ENCODE measurements at regions not wholly inside any gene's neighbourhood (a gene's known extent, or its start where the extent isn't known, plus 50 kb on each side); places are given as distances from the start of the nearest gene placed in this dataset.
"Not testable (repeated sequence)": the region's sequence is repeated elsewhere in the genome, so short reads cannot be mapped to it uniquely, and the experiment has no call there.

- no peak for DNase-seq
Observed at GRCh38 chr11:92024788-92025187, 199.8 kb upstream of the FAT3 start.

GRCh38 chr11:92022499-92022898 is 202.1 kb upstream of the FAT3 start:
- DNase-seq, result no peak

GRCh38 chr11:92018332-92018731 is 206.3 kb upstream of the FAT3 start:
- no peak for DNase-seq

- no peak for DNase-seq
Observed at GRCh38 chr11:92008249-92008648, 216.4 kb upstream of the FAT3 start.

GRCh38 chr11:92002568-92002967 is 222.1 kb upstream of the FAT3 start:
- no peak for DNase-seq

GRCh38 chr11:91998481-91998880 is 226.1 kb upstream of the FAT3 start:
- DNase-seq, result no peak

GRCh38 chr11:91997226-91997625 is 227.4 kb upstream of the FAT3 start:
- DNase-seq, result no peak

GRCh38 chr11:91996526-91996925 is 228.1 kb upstream of the FAT3 start:
- DNase-seq, result no peak

- DNase-seq, result not testable (repeated sequence)
Observed at GRCh38 chr11:91988443-91988842, 236.2 kb upstream of the FAT3 start.

- DNase-seq, result no peak
Observed at GRCh38 chr11:91986218-91986617, 238.4 kb upstream of the FAT3 start.

GRCh38 chr11:91984033-91984584 is 240.5 kb upstream of the FAT3 start:
- DNase-seq, result peak; percentile 6

GRCh38 chr11:91981995-91982394 is 242.6 kb upstream of the FAT3 start:
- peak; percentile 99 for DNase-seq

GRCh38 chr11:91979775-91980174 is 244.8 kb upstream of the FAT3 start:
- no peak for DNase-seq

GRCh38 chr11:91978747-91979146 is 245.9 kb upstream of the FAT3 start:
- DNase-seq, result peak; percentile 53

- DNase-seq, result no peak
Observed at GRCh38 chr11:91972665-91973266, 251.9 kb upstream of the FAT3 start.

- DNase-seq, result no peak
Observed at GRCh38 chr11:91970624-91971023, 254.0 kb upstream of the FAT3 start.

- no peak for DNase-seq
Observed at GRCh38 chr11:91969486-91969885, 255.1 kb upstream of the FAT3 start.

GRCh38 chr11:91967691-91968045 is 256.9 kb upstream of the FAT3 start:
- no peak for DNase-seq

- no peak for DNase-seq
Observed at GRCh38 chr11:91967026-91967690, 257.5 kb upstream of the FAT3 start.

GRCh38 chr11:91966368-91966767 is 258.2 kb upstream of the FAT3 start:
- DNase-seq, result no peak

GRCh38 chr11:91960770-91961169 is 263.8 kb upstream of the FAT3 start:
- no peak for DNase-seq

- DNase-seq, result no peak
Observed at GRCh38 chr11:91959411-91959810, 265.2 kb upstream of the FAT3 start.

GRCh38 chr11:91956711-91957110 is 267.9 kb upstream of the FAT3 start:
- no peak for DNase-seq

GRCh38 chr11:91955206-91955605 is 269.4 kb upstream of the FAT3 start:
- DNase-seq, result no peak

GRCh38 chr11:91952056-91952455 is 272.6 kb upstream of the FAT3 start:
- no peak for DNase-seq

Measured in fibroblast of skin of abdomen (primary cell).